ENCODE measurements at regions not wholly inside any gene's neighbourhood (a gene's known extent, or its start where the extent isn't known, plus 50 kb on each side); places are given as distances from the start of the nearest gene placed in this dataset.

- intact Hi-C loops (cut with DNase I): no loop called here
- DNase-seq: no peak
- no peak overlapping the region for H3K27ac ChIP-seq
- no peaks in the 10 kb centered on the region for H3K36me3 ChIP-seq
- H3K27me3 ChIP-seq: no peaks in the 10 kb centered on the region
- H3K4me3 ChIP-seq: no peak overlapping the region
- no peaks in the 10 kb centered on the region for H3K9me3 ChIP-seq
- TF ChIP-seq POLR2A (IDR thresholded peaks at IDR 0.05): no peak
- no peak for TF ChIP-seq CTCF (IDR thresholded peaks at IDR 0.05)
- no peaks in the 10 kb centered on the region for H3K4me1 ChIP-seq
Observed at GRCh38 chr4:59348949-59349348, 1851.2 kb upstream of the ADGRL3 start.

GRCh38 chr4:59369229-59369628 is 1830.9 kb upstream of the ADGRL3 start:
- Histone ChIP-seq H3K27me3 (no peaks in the 10 kb centered on the region), H3K9me3 (no peaks in the 10 kb centered on the region), H3K4me1 (no peaks in the 10 kb centered on the region), H3K4me3 (no peak overlapping the region), H3K27ac (no peak overlapping the region), H3K36me3 (no peaks in the 10 kb centered on the region)
- intact Hi-C loops (cut with DNase I): no loop called here
- DNase-seq: no peak
- no peak for TF ChIP-seq POLR2A (IDR thresholded peaks at IDR 0.05)
- TF ChIP-seq CTCF (IDR thresholded peaks at IDR 0.05): no peak

GRCh38 chr4:59374416-59374815 is 1825.7 kb upstream of the ADGRL3 start:
- Histone ChIP-seq H3K27ac (no peak overlapping the region), H3K4me1 (no peaks in the 10 kb centered on the region), H3K4me3 (no peak overlapping the region), H3K36me3 (no peaks in the 10 kb centered on the region), H3K9me3 (peaks cover 0 to 24% (median 0%) of the 10 kb centered on the region in 3 donors), H3K27me3 (no peaks in the 10 kb centered on the region)
- no peak for DNase-seq
- intact Hi-C loops (cut with DNase I): no loop called here
- 47 to 60% methylated on average over 3 of the region's 3 CpGs for WGBS, 2 donors
- no peak for TF ChIP-seq CTCF (IDR thresholded peaks at IDR 0.05)
- TF ChIP-seq POLR2A (IDR thresholded peaks at IDR 0.05): no peak

GRCh38 chr4:59380841-59381366 is 1819.2 kb upstream of the ADGRL3 start:
- Histone ChIP-seq H3K27me3 (no peaks in the 10 kb centered on the region), H3K27ac (no peak overlapping the region), H3K4me3 (no peak overlapping the region), H3K4me1 (no peaks in the 10 kb centered on the region), H3K36me3 (no peaks in the 10 kb centered on the region), H3K9me3 (peaks cover 0 to 17% (median 0%) of the 10 kb centered on the region in 3 donors)
- intact Hi-C loops (cut with DNase I): no loop called here
- 84% methylated on average over 2 of the region's 2 CpGs for WGBS, 2 donors
- no peak for DNase-seq
- TF ChIP-seq CTCF (IDR thresholded peaks at IDR 0.05): no peak
- TF ChIP-seq POLR2A (IDR thresholded peaks at IDR 0.05): no peak

GRCh38 chr4:59381591-59381990 is 1818.5 kb upstream of the ADGRL3 start:
- intact Hi-C loops (cut with DNase I): no loop called here
- H3K9me3 ChIP-seq: peaks cover 0 to 17% (median 0%) of the 10 kb centered on the region in 3 donors
- WGBS, 2 donors: 63 to 67% methylated on average over 2 of the region's 2 CpGs

More at GRCh38 chr4:59381591-59381990, 1818.5 kb upstream of the ADGRL3 start:
- Histone ChIP-seq H3K4me1 (no peaks in the 10 kb centered on the region), H3K27ac (no peak overlapping the region), H3K27me3 (no peaks in the 10 kb centered on the region), H3K4me3 (no peak overlapping the region), H3K36me3 (no peaks in the 10 kb centered on the region)
- DNase-seq: no peak
- TF ChIP-seq CTCF (IDR thresholded peaks at IDR 0.05) (no peak), POLR2A (IDR thresholded peaks at IDR 0.05) (no peak)
